ENCODE measurements at regions not wholly inside any gene's neighbourhood (a gene's known extent, or its start where the extent isn't known, plus 50 kb on each side); places are given as distances from the start of the nearest gene placed in this dataset.

- intact Hi-C loops (cut with DNase I; ENCODE audit: low total_unique reads), result no loop called here
- H3K4me3 ChIP-seq, result no peak overlapping the region
- TF ChIP-seq EP300 (IDR thresholded peaks at IDR 0.05) (no peak), POLR2A (IDR thresholded peaks at IDR 0.05) (no peak), POLR2AphosphoS5 (IDR thresholded peaks at IDR 0.05) (no peak), CTCF (IDR thresholded peaks at IDR 0.05) (no peak)
- no peaks in the 10 kb centered on the region for H3K4me1 ChIP-seq
- H3K36me3 ChIP-seq, result no peaks in the 10 kb centered on the region
- H3K9me3 ChIP-seq, result peaks cover 0 to 18% (median 7%) of the 10 kb centered on the region in 4 donors
- H3K27me3 ChIP-seq, result no peaks in the 10 kb centered on the region
- H3K27ac ChIP-seq, result no peak overlapping the region
- 40 to 56% (median 46%) methylated on average over 3 of the region's 3 CpGs for WGBS, 5 donors
- DNase-seq, result no peak
These were observed 630.4 kb upstream of the CCDC179 start for GRCh38 chr11:23490557-23491235.

GRCh38 chr11:23494981-23495380, 634.7 kb upstream of the CCDC179 start:
- Histone ChIP-seq H3K4me3 (no peak overlapping the region), H3K4me1 (no peaks in the 10 kb centered on the region), H3K36me3 (no peaks in the 10 kb centered on the region), H3K27ac (no peak overlapping the region), H3K27me3 (no peaks in the 10 kb centered on the region), H3K9me3 (no peaks in the 10 kb centered on the region)
- 21 to 57% (median 36%) methylated on average over 2 of the region's 2 CpGs for WGBS, 5 donors
- DNase-seq, result no peak
- no peak for TF ChIP-seq CTCF (IDR thresholded peaks at IDR 0.05)
- no peak for TF ChIP-seq POLR2AphosphoS5 (IDR thresholded peaks at IDR 0.05)
- no peak for TF ChIP-seq POLR2A (IDR thresholded peaks at IDR 0.05)
- TF ChIP-seq EP300 (IDR thresholded peaks at IDR 0.05), result no peak
- intact Hi-C loops (cut with DNase I; ENCODE audit: low total_unique reads), result no loop called here

- intact Hi-C loops (cut with DNase I; ENCODE audit: low total_unique reads), result no loop called here
These were observed 636.1 kb upstream of the CCDC179 start for GRCh38 chr11:23496340-23496739.

GRCh38 chr11:23497040-23497439, 636.8 kb upstream of the CCDC179 start:
- no peak for TF ChIP-seq POLR2A (IDR thresholded peaks at IDR 0.05)
- no peak for TF ChIP-seq POLR2AphosphoS5 (IDR thresholded peaks at IDR 0.05)
- TF ChIP-seq EP300 (IDR thresholded peaks at IDR 0.05), result no peak
- TF ChIP-seq CTCF (IDR thresholded peaks at IDR 0.05), result no peak
- Histone ChIP-seq H3K27ac (no peak overlapping the region), H3K4me1 (no peaks in the 10 kb centered on the region), H3K36me3 (no peaks in the 10 kb centered on the region), H3K9me3 (no peaks in the 10 kb centered on the region), H3K27me3 (no peaks in the 10 kb centered on the region), H3K4me3 (no peak overlapping the region)
- intact Hi-C loops (cut with DNase I; ENCODE audit: low total_unique reads), result no loop called here
- 64 to 85% (median 71%) methylated on average over 1 of the region's 1 CpG for WGBS, 5 donors
- no peak for DNase-seq

More at GRCh38 chr11:23496340-23496739, 636.1 kb upstream of the CCDC179 start:
- no peak overlapping the region for H3K27ac ChIP-seq
- TF ChIP-seq CTCF (IDR thresholded peaks at IDR 0.05), result no peak
- no peak for TF ChIP-seq EP300 (IDR thresholded peaks at IDR 0.05)
- no peak for TF ChIP-seq POLR2A (IDR thresholded peaks at IDR 0.05)
- TF ChIP-seq POLR2AphosphoS5 (IDR thresholded peaks at IDR 0.05), result no peak
- H3K4me3 ChIP-seq, result no peak overlapping the region
- no peaks in the 10 kb centered on the region for H3K27me3 ChIP-seq
- H3K36me3 ChIP-seq, result no peaks in the 10 kb centered on the region
- H3K9me3 ChIP-seq, result no peaks in the 10 kb centered on the region
- no peak for DNase-seq
- WGBS, 5 donors, result 65 to 82% (median 65%) methylated on average over 6 of the region's 6 CpGs
- H3K4me1 ChIP-seq, result no peaks in the 10 kb centered on the region

Measured in stomach (tissue), 8 donors.